ENCODE measurements at regions not wholly inside any gene's neighbourhood (a gene's known extent, or its start where the extent isn't known, plus 50 kb on each side); places are given as distances from the start of the nearest gene placed in this dataset.

- no peak for TF ChIP-seq CTCF (conservative IDR thresholded peaks at IDR 0.05; ENCODE audit: low read depth, low read length)
- TF ChIP-seq EZH2phosphoT487 (IDR thresholded peaks at IDR 0.05; ENCODE audit: borderline replicate concordance, low read length): no peak
Measured at GRCh38 chr12:38528527-38528926, 212.0 kb downstream of the ALG10B start.
